MM.1S (cell line): ENCODE measurements at regions not wholly inside any gene's neighbourhood (a gene's known extent, or its start where the extent isn't known, plus 50 kb on each side); places are given as distances from the start of the nearest gene placed in this dataset.

Experiments
- DNase-seq: peaks from one replicate; pipeline ENCODE4 v3.0.0-alpha.2; 2015
- H2AFZ ChIP-seq: fragments of 300-600 bp; sonication (generic); 2 replicates; pipeline ENCODE4 v1.6.0; 2016; ENCODE audit warnings: antibody characterized with exemption, low read length
- H3F3A ChIP-seq: fragments of 300-600 bp; sonication (generic); 2 replicates; pipeline ENCODE4 v1.6.1; 2016; ENCODE audit warnings: mild to moderate bottlenecking, antibody characterized with exemption, low read length, moderate library complexity, mixed read lengths; ENCODE audit not compliant: insufficient read depth
- H3K27ac ChIP-seq: fragments of 300-600 bp; sonication (generic); 2 replicates; pipeline ENCODE4 v1.5.1; 2016; ENCODE audit warnings: mild to moderate bottlenecking, low read length
- H3K27me3 ChIP-seq: fragments of 300-600 bp; sonication (generic); replicated peaks from 2 replicates; pipeline ENCODE4 v1.6.0; 2016; ENCODE audit warnings: low read length; ENCODE audit not compliant: insufficient read depth
- H3K36me3 ChIP-seq: fragments of 300-600 bp; sonication (generic); replicated peaks from 2 replicates; pipeline ENCODE4 v1.6.1; 2016; ENCODE audit warnings: mild to moderate bottlenecking, low read length, mixed read lengths; ENCODE audit not compliant: insufficient read depth
- H3K4me1 ChIP-seq: fragments of 300-600 bp; sonication (generic); 2 replicates; pipeline ENCODE4 v1.6.1; 2016; ENCODE audit warnings: low read length, mixed read lengths
- H3K4me2 ChIP-seq: fragments of 300-600 bp; sonication (generic); 2 replicates; pipeline ENCODE4 v1.6.0; 2016; ENCODE audit warnings: low read depth, low read length
- H3K4me3 ChIP-seq: fragments of 300-600 bp; sonication (generic); 2 replicates; pipeline ENCODE4 v1.5.1; 2016; ENCODE audit warnings: low read length, mixed read lengths
- H3K79me2 ChIP-seq: fragments of 300-600 bp; sonication (generic); 2 replicates; pipeline ENCODE4 v1.6.1; 2016; ENCODE audit warnings: mixed run types, low read length, mixed read lengths
- H3K9ac ChIP-seq: fragments of 300-600 bp; sonication (generic); 2 replicates; pipeline ENCODE4 v1.6.1; 2016; ENCODE audit warnings: low read length, mixed read lengths
- H3K9me2 ChIP-seq: fragments of 300-600 bp; sonication (generic); replicated peaks from 2 replicates; pipeline ENCODE4 v1.6.1; 2016; ENCODE audit warnings: mild to moderate bottlenecking, low read length, mixed read lengths; ENCODE audit not compliant: insufficient read depth
- H3K9me3 ChIP-seq: fragments of 300-600 bp; sonication (generic); replicated peaks from 2 replicates; pipeline ENCODE4 v1.6.1; 2016; ENCODE audit warnings: mild to moderate bottlenecking, low read length, mixed read lengths; ENCODE audit not compliant: insufficient read depth
- H4K20me1 ChIP-seq: fragments of 300-600 bp; sonication (generic); 2 replicates; pipeline ENCODE4 v1.6.1; 2016; ENCODE audit warnings: mild to moderate bottlenecking, low read length, moderate library complexity, mixed read lengths; ENCODE audit not compliant: insufficient read depth
- CTCF ChIP-seq: fragments of 300-600 bp; sonication (generic); IDR thresholded peaks from 2 replicates; pipeline ENCODE4 v1.5.1; 2016; ENCODE audit warnings: antibody characterized with exemption, low read length, mixed read lengths
- EZH2 ChIP-seq: fragments of 300-600 bp; sonication (generic); optimal IDR thresholded peaks from 2 replicates; pipeline ENCODE3; 2017; ENCODE audit warnings: low read depth, mild to moderate bottlenecking, antibody characterized with exemption, low read length, mixed read lengths
- EZH2phosphoT487 ChIP-seq: fragments of 300-600 bp; sonication (generic); IDR thresholded peaks from 2 replicates; pipeline ENCODE4 v1.6.1; 2018; ENCODE audit warnings: antibody characterized with exemption, low read length

- Histone ChIP-seq H3K9me2 (no peaks in the 10 kb centered on the region), H3K4me3 (no peak overlapping the region), H2AFZ (no peak overlapping the region), H3K4me2 (no peak overlapping the region), H3K79me2 (no peaks in the 10 kb centered on the region), H3K27ac (no peak overlapping the region), H4K20me1 (no peaks in the 10 kb centered on the region), H3K27me3 (no peaks in the 10 kb centered on the region), H3F3A (no peaks in the 10 kb centered on the region), H3K9me3 (no peaks in the 10 kb centered on the region), H3K9ac (no peak overlapping the region), H3K36me3 (no peaks in the 10 kb centered on the region), H3K4me1 (no peaks in the 10 kb centered on the region)
- no peak for DNase-seq
- TF ChIP-seq CTCF (no peak), EZH2 (no peak), EZH2phosphoT487 (no peak)
These were observed 120.1 kb upstream of the CCDC28A start for GRCh38 chr6:138653435-138653834.

GRCh38 chr6:138654715-138655634 is 118.6 kb upstream of the CCDC28A start:
- Histone ChIP-seq H3K4me3 (no peak overlapping the region), H3K4me2 (no peak overlapping the region)
- TF ChIP-seq EZH2phosphoT487 (no peak), CTCF (no peak), EZH2 (no peak)

GRCh38 chr6:138655828-138656227 is 117.7 kb upstream of the CCDC28A start:
- DNase-seq: no peak

More at GRCh38 chr6:138654715-138655634, 118.6 kb upstream of the CCDC28A start:
- H3F3A ChIP-seq: no peaks in the 10 kb centered on the region
- H2AFZ ChIP-seq: no peak overlapping the region
- H3K27me3 ChIP-seq: no peaks in the 10 kb centered on the region
- H3K36me3 ChIP-seq: no peaks in the 10 kb centered on the region
- H3K79me2 ChIP-seq: no peaks in the 10 kb centered on the region
- H3K9me2 ChIP-seq: no peaks in the 10 kb centered on the region
- H3K27ac ChIP-seq: no peak overlapping the region
- no peak for DNase-seq
- H3K9ac ChIP-seq: no peak overlapping the region
- H3K9me3 ChIP-seq: no peaks in the 10 kb centered on the region
- no peaks in the 10 kb centered on the region for H4K20me1 ChIP-seq
- no peaks in the 10 kb centered on the region for H3K4me1 ChIP-seq

More at GRCh38 chr6:138655828-138656227, 117.7 kb upstream of the CCDC28A start:
- no peaks in the 10 kb centered on the region for H4K20me1 ChIP-seq
- no peak for TF ChIP-seq CTCF
- no peak for TF ChIP-seq EZH2
- no peak for TF ChIP-seq EZH2phosphoT487
- no peaks in the 10 kb centered on the region for H3K79me2 ChIP-seq
- H3K9me3 ChIP-seq: no peaks in the 10 kb centered on the region
- no peak overlapping the region for H3K9ac ChIP-seq
- H3K4me3 ChIP-seq: no peak overlapping the region
- H3K36me3 ChIP-seq: no peaks in the 10 kb centered on the region
- H3K4me2 ChIP-seq: no peak overlapping the region
- no peak overlapping the region for H2AFZ ChIP-seq
- H3K9me2 ChIP-seq: no peaks in the 10 kb centered on the region
- H3K4me1 ChIP-seq: no peaks in the 10 kb centered on the region
- no peaks in the 10 kb centered on the region for H3F3A ChIP-seq
- H3K27ac ChIP-seq: no peak overlapping the region
- H3K27me3 ChIP-seq: no peaks in the 10 kb centered on the region
